GM21529 (cell line): ENCODE measurements at regions not wholly inside any gene's neighbourhood (a gene's known extent, or its start where the extent isn't known, plus 50 kb on each side); places are given as distances from the start of the nearest gene placed in this dataset.

Source experiments
- ATAC-seq: cut with Tn5 transposase; IDR thresholded peaks from one replicate; pipeline ENCODE4 v1.9.1; 2021; ENCODE audit not compliant: unreplicated experiment

DNA sequence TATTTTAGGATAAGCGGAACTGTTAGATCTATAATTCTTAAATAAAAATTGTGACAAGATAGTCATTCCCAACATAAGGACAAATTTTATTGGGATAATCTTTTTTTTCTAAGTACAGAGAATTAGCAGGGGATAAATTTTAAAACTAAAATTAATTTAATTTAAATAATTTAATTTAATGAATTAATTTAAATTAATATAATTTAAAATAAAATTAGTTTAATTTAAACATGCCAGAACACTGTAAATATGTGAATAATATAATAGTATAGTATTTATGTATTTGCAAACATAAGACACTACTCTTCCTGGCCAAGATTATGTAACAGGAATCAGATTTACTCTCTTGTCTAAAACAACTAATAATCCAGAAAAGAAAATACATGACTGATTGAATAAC lies 1055.9 kb downstream of the PDHA2 start:
- ATAC-seq = no peak

DNA sequence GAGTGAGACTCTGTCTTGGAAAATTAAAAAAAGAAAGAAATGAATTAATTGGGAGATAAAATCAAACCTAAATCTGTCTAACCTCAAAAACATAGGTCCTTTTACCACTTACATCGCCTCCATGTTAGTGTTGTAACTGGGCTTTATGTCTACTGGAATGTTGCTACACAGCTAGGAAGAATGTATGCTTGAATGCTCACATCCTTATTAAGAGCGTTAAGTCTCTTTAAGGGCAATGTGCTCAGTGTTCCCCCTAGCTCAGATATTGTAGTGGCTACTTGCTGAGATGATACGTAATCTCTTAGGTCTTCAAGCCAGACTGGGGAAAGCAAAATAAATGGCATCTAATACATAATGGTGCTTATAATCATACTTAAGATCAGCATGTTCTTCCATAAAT lies 1072.8 kb downstream of the PDHA2 start:
- ATAC-seq = no peak

DNA sequence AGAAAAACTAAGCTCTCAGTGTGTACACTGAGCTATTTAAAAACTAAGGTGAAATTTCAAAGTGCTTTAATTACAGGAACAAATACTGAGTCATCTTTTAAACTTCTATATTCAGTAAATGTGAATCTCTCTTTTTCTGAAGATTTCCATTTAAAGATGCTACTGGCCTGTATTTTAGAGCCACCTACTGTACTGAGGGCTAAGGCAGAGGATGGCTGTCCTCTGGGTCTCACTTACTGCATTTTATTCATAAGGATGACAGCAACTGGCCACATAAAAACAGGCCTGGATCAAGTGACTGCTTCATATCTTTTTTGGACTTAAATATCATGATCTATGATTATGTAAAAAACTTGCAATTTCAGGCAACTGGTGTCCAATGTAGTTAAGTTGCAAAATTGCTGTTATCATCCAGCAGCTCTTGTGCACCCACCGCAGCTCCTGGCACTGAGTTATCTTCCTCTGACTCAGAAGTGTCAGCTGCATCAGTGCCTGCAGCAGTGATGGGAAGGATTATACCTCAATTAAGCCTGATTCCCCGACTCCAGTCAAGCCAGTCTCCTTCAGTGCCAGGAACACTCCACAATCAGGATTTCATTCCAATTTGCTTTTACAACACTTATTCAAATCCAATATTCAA lies 1073.7 kb downstream of the PDHA2 start:
- ATAC-seq = no peak

DNA sequence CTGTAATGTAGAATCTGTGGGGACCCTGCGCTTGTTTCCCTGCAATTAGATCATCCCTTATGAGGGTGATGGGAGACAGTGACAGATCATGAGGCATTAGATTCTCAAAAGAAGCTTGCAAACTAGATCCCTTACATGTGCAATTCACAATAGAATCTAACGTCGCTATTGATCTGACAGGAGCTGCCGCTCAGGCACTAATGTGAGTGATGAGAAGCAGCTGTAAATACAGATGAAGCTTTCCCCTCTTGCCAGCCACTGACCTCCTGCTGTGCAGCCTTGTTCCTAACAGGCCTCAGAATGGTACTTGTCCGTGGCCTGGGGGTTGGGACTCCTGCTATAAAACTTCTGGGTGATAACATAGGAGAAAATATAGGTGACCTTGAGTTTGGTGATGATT lies 1076.8 kb downstream of the PDHA2 start:
- ATAC-seq = no peak

DNA sequence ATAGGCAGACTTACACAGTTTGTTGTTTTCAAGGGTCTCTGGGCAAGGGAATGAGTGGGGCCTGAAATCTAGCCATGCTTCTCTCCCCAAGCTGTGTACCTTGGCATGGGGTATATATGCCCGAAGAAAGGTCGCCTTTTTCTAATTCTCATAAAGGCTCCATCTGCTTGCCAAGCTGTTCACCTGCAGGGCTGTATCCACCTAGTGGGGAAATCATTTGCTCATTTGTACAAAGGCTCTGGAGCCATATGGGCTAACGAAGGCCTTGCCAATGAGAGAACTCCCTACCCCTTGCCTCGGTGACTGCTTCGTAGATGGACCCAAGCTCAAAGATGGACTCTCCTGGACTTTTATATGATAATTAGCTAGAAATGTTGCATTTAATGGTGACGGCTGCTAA lies 1097.0 kb downstream of the PDHA2 start:
- no peak for ATAC-seq

DNA sequence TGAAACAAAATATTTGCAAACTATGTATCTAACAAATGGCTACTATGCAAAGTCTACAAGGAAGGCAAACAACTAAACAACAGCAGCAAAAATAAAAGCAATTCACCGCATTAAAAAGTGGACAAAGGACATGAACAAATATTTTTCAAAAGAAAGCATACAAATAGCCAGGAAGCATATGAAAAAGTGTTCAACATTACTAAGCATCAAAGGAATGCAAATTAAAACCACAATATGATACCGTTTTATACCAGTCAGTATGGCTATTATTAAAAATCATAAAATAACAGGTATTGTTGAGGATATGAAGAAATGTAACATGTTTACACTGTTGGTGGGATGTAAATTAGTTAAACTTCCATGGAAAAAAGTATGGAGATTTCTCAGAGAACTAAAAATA lies 1106.7 kb downstream of the PDHA2 start:
- ATAC-seq = no peak

DNA sequence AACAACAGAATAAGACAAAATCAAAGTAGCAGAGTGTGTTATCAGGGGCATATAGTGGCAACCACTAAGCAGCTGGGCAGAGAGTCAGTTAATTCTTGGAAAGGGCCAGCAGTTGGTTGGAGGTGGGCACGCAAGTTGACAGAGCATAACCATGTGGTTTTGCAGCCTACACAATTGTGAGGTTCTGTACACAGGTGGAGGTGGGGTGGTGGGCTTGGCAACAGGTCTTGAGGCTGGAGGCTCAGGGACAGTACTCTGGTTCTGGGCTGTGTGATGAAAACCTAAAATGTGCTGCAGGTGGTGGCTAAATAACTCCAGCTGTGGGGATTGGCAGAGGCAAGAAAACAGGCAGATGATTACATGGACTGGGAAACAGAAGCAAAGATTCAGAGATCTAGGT lies 1112.7 kb downstream of the PDHA2 start:
- no peak for ATAC-seq

DNA sequence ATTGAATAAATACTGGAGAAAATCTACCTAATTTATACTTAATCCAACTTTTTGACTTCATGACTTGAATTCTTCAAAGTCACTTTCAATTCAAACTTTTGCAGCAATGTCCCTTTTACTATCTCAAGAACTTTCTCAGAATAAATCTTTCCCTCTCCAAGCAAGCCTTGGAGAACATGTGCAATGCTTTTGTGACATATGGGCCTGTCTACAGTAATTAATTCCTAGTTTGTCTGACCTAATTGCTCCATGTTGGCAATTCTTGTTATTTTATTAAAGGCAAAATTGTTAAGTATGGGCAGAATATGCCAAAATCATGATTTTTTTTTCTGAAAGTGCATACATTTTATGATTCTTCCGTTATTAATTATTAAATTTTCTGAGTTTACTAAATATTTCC lies 1115.3 kb downstream of the PDHA2 start:
- ATAC-seq = no peak

DNA sequence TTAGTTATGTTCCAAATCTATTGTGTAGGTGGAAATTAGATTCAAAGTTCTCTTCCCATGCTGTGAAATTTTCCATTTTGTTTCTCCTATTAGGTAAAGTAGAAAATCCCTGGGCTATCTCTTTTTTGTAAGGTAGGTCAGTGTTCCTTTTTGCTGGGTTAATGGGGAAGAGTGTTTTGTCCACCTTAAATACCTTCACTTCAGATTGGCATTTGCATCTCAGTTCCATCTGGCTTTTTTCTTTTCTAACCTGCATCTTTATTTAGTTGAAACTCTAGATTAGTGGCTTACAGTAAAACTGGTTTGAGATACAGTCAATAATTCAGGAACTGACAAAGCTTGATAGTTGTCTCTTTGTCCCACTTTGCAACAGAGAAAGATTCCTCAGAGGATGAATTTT lies 1115.8 kb downstream of the PDHA2 start:
- ATAC-seq = no peak

DNA sequence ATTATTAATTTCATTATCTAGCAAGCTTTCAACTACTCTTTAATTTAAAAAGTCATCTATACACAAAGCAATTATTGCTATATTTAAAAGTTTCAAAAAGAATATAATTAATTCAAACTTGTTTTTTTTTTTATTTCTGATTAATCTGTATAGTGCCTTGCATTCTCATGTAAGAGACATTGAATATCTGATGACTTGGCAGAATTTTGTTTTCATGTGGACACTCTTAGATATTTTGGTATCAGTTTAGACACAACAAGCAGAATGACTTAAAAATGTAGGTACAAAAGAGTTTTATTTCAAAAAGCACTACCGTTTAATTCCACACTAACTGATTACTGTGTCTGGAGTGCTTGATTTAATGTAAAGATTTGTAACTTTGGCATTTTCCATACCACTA lies 1129.6 kb downstream of the PDHA2 start:
- ATAC-seq = no peak

DNA sequence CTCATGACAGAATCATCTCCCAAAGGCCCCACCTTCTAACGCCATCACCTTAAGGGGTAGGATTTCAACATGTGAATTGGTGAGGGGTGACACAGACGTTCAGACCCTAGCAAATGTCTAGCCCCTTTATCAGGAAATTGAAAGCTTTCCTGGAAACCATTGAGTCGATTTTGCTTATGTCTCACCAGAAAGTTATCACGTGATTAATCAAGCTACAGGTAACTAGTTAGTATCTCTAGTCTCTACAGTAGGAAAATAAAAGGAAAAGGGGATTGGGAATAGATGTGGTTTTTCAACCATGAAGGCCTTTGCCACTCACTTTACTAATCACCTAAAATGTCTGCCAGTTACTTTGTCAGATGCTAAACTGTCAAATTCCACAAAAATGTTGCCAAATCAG lies 1133.0 kb downstream of the PDHA2 start:
- ATAC-seq = no peak

DNA sequence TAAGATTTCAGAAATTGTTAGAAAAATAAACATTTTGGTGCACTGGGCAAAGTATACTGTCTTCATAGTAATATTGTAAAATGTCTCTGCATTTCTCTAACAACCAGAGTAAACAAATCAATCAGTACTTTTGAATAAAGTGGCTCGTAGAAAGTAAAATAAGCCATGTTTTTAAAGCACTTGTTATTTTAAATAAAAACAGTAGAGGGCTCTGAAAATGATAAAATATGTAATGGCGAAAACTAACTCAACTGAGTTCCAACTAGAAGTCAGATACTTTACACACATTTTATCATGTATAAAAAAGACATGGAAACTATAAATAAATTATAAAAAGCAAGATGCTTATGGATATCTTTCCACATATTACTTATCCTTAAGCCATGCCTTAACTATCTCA lies 1134.4 kb downstream of the PDHA2 start:
- ATAC-seq = no peak

DNA sequence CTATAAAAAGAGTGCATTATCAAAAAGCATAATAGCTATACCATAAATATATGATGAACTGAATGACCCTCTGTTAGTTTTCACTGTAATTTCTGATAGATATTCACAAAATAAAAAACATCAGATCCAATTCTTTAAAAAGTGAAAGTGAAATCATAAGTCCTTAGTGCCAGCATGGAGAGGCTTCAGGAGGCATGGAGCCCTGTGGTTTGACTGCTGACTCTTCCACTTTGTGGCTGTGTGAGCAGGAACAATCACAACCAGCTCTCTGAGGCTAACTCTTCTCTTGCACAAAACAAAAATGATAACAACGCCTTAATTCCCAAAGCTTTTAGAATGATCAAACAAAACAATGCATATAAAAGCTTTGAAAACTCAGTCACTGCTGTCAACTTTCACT lies 1143.9 kb downstream of the PDHA2 start:
- no peak for ATAC-seq

DNA sequence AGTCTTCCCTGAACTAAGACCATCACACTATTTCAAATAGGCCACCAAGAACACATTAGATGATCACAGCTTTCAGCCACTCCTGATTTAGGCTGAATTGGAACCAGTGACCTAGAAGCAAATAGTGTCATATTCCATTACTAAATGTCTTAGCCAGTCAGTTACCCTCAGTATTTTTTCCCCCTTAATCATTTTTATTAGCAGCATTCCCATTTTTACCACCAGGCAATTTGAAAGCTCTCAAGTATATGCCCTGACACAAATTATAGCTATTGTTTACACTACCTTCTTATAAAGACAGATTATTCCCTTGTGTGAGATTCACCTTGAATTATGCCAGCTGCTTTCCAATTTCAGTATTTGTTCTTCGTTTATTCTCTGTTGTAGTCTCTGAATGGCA lies 1146.9 kb downstream of the PDHA2 start:
- no peak for ATAC-seq

DNA sequence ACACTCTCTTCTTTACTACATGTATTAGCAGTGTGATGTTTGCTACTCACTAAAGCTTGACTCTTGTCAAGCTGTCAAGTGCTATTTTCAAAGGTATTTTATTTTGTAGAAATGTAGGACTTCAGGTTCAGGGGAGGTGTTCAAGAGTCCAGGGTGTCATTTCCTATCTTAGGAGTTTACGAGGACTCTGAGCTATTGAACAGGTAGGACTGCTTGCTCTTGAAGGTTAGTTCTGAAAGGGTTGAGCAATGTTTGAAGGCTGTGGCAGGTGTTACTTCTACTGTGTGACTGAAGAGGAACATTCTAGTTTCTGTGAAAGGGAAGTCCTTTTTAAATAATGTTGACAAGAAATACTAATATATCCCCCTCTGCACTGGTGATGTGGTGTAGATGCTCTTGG lies 1151.2 kb downstream of the PDHA2 start:
- ATAC-seq = no peak

DNA sequence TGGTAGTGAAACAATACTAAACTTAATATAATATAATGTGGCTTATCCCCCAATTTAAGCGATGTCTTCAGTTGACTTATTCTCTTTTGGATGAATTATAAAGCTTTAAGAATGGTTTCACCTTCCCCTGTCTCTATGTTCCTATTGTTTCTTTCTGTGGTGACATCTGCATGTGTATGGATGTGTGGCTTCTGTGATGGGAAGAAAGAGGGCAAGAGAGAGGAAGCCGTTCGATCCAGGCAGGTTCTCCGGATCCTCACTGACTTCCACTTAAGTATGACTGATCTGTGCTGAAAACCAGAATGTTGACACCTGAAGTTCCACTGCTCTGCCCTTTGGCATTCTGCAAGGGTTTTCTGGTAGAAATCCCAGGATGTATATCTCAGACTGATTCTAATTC lies 1150.8 kb downstream of the STPG2 start:
- no peak for ATAC-seq

DNA sequence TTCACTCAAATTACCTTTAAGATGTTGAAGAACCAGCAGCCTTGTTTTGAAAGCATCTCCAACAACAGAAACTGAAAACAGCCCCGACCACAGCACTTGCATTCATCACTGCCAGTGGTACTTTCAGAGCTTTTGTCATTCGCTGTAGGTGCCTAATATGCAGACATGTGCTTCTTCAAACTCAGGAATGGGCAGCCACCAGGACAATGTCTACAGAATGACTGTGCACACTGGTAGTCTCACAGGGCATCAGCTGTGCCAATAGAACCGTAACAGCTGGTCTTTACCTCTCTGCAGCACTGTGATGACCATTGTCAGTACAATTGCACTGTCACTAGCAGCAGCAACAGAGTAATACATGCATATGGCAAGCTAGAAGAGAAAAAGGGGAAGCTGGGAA lies 1149.7 kb downstream of the STPG2 start:
- no peak for ATAC-seq

DNA sequence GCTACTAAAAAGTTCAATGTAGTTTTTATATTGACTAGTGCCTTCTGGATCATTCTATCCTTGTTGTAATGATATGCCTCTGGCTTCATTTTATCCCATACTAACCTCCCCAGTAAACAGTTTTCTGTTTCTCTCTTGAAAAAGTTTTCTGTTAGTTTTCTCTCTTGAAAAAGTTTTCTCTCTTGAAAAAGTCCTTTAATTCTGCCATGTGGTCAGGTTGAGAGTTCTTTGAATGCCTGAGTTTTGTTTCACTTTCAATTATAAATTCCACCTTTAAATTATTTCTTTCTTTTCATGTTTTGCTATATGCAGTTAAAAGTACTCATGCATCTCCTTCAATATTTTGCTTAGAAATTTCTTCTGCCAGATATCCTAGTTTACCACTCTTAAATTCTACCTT lies 1139.6 kb downstream of the STPG2 start:
- ATAC-seq = no peak

DNA sequence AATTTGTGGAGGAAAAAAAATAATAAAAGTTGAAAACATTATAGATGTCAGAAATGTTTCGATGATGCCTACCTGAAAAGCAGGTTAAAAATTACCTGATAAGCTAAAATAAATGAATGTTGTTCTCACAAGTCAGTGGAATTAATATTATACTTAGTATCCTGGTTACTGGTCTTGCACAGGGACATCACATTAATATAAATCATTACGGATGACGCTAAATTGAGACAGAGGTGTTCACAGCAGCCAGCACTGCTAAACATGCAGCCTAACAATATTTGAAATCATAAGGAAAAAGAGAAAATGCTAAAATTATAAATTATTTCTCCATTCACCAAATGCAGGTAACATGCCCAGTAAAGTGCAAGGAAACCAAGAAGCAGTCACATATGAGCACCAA lies 1130.0 kb downstream of the STPG2 start:
- no peak for ATAC-seq

DNA sequence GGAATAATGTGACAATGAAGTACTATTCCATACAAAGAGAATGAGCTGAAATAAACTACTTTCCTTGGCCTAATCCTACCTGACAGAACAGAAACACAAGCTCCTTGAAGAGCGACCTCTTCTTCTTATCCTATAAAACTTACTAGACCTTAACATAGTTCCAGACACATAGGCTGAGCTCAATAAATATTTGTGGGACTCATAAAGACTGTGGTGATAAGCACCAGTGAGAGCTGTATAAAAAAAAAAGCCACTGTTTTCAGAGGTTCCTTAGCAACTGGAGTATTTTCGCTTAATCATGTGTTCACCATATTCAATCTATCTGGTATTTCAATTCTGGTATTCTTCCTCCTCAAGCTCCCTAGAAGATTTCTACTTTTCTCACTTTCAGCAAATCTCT lies 1129.6 kb downstream of the STPG2 start:
- no peak for ATAC-seq

DNA sequence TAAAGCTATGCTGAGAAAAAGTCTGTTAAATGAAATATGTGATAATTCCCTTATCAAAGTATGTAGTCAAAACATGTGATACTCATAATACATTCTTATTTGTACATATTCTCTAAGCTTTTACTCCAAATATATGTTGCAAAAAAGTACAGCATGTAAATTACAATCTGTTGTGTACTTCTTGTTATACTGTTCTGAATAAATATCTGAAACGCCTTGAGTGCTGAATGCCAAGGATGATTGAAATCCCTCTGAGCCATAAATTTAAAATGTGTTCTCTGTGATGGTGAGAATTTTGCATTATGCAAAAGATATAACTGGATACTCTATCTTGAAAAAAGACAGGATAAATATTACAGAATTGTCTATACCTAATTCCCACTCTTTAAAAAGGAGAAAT lies 1128.0 kb downstream of the STPG2 start:
- no peak for ATAC-seq

DNA sequence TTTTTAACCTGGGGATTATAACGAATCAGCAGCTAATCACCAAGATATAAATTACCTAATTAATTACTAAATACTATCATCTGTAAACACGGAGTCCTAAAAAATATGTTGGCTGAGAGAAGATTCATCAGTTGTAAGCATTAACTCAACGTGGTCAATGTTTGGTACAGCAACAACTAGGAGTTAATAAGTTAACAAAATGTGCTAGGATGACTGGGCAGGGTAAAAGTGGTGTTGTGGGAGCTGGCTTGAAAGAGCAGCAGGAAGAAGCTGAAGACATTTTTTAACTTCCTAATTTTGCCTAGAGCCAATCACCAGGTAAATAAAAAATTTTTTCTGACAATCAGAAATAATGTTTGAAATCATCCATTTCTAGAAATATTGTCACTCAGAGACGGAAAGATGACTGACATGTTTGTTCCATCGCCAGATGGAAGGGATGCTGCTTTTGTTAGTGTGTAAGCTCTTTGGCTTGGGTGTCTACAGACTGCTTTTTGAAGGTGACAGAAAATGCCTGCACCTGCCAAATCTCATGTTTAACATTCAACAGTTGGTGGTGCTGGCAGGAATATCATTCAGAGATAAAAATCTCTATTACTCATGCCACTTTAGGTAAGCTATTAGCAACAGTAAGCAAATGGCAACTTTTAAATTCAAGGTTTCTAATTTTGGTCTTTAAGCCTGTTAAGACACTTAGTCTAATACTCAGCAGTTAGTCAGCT lies 1126.9 kb downstream of the STPG2 start:
- ATAC-seq = no peak
